ENCODE measurements at regions not wholly inside any gene's neighbourhood (a gene's known extent, or its start where the extent isn't known, plus 50 kb on each side); places are given as distances from the start of the nearest gene placed in this dataset.

GRCh38 chr12:28781671-28782652 lies 367.1 kb upstream of the FAR2 start:
- TF ChIP-seq, protein P1, sequence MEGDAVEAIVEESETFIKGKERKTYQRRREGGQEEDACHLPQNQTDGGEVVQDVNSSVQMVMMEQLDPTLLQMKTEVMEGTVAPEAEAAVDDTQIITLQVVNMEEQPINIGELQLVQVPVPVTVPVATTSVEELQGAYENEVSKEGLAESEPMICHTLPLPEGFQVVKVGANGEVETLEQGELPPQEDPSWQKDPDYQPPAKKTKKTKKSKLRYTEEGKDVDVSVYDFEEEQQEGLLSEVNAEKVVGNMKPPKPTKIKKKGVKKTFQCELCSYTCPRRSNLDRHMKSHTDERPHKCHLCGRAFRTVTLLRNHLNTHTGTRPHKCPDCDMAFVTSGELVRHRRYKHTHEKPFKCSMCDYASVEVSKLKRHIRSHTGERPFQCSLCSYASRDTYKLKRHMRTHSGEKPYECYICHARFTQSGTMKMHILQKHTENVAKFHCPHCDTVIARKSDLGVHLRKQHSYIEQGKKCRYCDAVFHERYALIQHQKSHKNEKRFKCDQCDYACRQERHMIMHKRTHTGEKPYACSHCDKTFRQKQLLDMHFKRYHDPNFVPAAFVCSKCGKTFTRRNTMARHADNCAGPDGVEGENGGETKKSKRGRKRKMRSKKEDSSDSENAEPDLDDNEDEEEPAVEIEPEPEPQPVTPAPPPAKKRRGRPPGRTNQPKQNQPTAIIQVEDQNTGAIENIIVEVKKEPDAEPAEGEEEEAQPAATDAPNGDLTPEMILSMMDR (IDR thresholded peaks at IDR 0.05): no peak
- no peak for TF ChIP-seq POLR2A (IDR thresholded peaks at IDR 0.05)
